Stimulated activated CD4-positive, alpha-beta T cell treated with anti-CD3 and anti-CD28 coated beads, Interleukin-12 subunit alpha, Interleukin-12 subunit beta, amount 100 ng/mL, for 48 hours (primary cell): ENCODE measurements at regions not wholly inside any gene's neighbourhood (a gene's known extent, or its start where the extent isn't known, plus 50 kb on each side); places are given as distances from the start of the nearest gene placed in this dataset.
A peak's percentile ranks its signal among the peaks of the same experiment; 100 is the strongest.

Experiments
- DNase-seq, 3 donors: peaks; one replicate each; pipeline ENCODE4 v3.0.0-alpha.2; 2020; ENCODE audit warnings: low read depth in 2 of 3, low spot score in 1 of 3

- DNase-seq, result peak in 1 of 3 donors; percentile 53
Measured at GRCh38 chr9:89986190-89986589, 381.4 kb downstream of the GADD45G start.

- DNase-seq, result no peak
Measured at GRCh38 chr9:89988458-89988857, 383.6 kb downstream of the GADD45G start.

- no peak for DNase-seq
Measured at GRCh38 chr9:89991204-89991790, 386.5 kb downstream of the GADD45G start.

GRCh38 chr9:89992326-89993198 is 387.8 kb downstream of the GADD45G start:
- DNase-seq, result no peak

GRCh38 chr9:89993678-89994630 is 389.1 kb downstream of the GADD45G start:
- DNase-seq, result no peak

GRCh38 chr9:89994988-89995613 is 390.3 kb downstream of the GADD45G start:
- no peak for DNase-seq

GRCh38 chr9:89996116-89996515 is 391.3 kb downstream of the GADD45G start:
- DNase-seq, result no peak

- no peak for DNase-seq
Measured at GRCh38 chr9:89996773-89997172, 392.0 kb downstream of the GADD45G start.

GRCh38 chr9:89998633-89999032 is 393.8 kb downstream of the GADD45G start:
- DNase-seq, result no peak

GRCh38 chr9:89999176-89999533 is 394.3 kb downstream of the GADD45G start:
- no peak for DNase-seq

- DNase-seq, result peak; percentile 48 to 74 (median 54)
Measured at GRCh38 chr9:89999534-90000370, 394.9 kb downstream of the GADD45G start.

- no peak for DNase-seq
Measured at GRCh38 chr9:90000925-90001324, 396.1 kb downstream of the GADD45G start.

GRCh38 chr9:90001747-90002146 is 396.9 kb downstream of the GADD45G start:
- DNase-seq, result no peak

- DNase-seq, result no peak
Measured at GRCh38 chr9:90002397-90003271, 397.8 kb downstream of the GADD45G start.

- DNase-seq, result no peak
Measured at GRCh38 chr9:90005388-90005787, 400.6 kb downstream of the GADD45G start.

- no peak for DNase-seq
Measured at GRCh38 chr9:90007516-90008440, 403.0 kb downstream of the GADD45G start.

GRCh38 chr9:90009447-90009846 is 404.6 kb downstream of the GADD45G start:
- DNase-seq, result no peak

- no peak for DNase-seq
Measured at GRCh38 chr9:90010793-90011192, 406.0 kb downstream of the GADD45G start.
